Posterior cingulate gyrus (tissue), 11 donors: ENCODE measurements at regions not wholly inside any gene's neighbourhood (a gene's known extent, or its start where the extent isn't known, plus 50 kb on each side); places are given as distances from the start of the nearest gene placed in this dataset.
A peak's percentile ranks its signal among the peaks of the same experiment; 100 is the strongest.

Source experiments
- DNase-seq, 10 donors: peaks; one replicate each; pipeline versions ENCODE4 v3.0.0 to v3.0.0-alpha.2; 2020 to 2021; ENCODE audit warnings: mixed read lengths in 3 of 10
- intact Hi-C: fragments of 100-400 bp; cut with DNase I; formaldehyde crosslinking; loops from one replicate; pipeline ENCODE4 v1.15.1; 2023

DNA sequence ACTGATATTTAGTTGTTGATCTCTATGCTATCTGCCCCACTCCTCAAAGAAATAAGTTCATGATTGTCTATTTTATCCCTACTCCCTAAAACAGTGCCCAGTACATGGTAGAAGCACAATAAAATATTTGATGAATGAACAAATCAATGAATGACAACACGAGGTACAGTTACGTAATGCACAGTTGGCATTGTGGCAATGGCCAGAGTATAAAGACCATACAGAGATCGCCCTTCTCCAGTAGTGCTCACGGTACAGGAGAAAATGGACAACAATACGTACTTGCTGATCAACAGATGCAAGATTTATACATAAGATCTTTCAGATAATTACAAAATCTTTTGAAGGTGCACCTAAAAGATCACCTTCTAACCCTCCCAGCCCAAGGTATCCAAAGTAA, 225.4 kb downstream of the KLF12 start:
- intact Hi-C loops, result no loop called here
- no peak for DNase-seq

DNA sequence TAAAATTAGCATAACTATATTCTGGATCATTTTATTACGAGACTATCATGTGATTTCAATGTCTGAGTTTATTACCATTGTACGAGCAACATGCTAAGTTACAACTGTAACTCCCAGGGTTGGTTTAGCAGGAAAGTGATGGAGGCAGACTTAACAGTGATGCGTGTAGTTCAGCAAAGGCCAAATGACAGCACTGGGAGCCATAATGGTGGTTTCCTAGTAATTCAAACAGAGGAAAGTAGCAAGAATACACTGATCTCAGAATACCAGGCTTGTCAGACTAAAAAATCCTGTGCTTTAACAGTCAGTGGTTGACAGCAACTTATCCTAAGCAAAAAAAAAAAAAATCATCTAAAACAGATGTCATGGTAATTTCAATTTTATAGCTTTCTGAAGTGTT, 229.6 kb downstream of the KLF12 start:
- intact Hi-C loops, result no loop called here
- no peak for DNase-seq

DNA sequence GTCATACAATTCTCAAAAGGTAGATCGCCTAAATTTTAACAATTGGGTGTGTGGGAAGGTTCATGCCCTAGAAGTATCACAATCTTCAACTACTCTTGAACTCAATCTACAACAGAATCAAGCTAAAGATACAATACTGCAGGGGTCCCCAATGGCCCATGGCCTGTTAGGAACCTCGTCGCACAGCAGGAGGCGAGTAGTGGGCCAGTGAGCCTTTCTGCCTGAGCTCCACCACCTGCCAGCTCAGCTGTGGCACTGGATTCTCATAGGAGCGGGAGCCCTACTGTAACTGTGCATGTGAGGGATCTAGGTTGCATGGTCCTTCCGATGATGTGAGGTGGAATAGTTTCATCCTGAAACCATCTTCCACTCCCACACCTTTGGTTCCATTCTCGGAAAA, 230.6 kb downstream of the KLF12 start:
- no peak for DNase-seq
- intact Hi-C loops, result no loop called here

DNA sequence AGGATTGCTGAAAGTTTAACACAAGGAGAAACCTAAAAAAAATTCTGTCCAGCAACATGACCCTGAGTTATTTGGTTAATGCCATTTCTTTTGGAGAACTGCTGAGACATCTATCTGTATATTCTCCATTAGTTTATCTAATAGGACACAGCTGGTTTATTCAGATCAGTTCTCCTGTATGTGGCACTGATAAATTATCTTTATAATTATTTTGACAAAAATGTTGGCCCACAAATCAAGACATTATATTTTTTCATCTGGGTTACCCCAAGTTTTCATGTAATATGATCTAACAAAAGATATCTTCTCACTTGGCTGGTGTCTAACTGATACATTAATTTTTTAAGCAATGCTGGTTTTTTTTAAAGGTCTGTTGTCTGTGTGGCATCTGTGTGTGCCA, 231.4 kb downstream of the KLF12 start:
- intact Hi-C loops, result no loop called here
- no peak for DNase-seq

DNA sequence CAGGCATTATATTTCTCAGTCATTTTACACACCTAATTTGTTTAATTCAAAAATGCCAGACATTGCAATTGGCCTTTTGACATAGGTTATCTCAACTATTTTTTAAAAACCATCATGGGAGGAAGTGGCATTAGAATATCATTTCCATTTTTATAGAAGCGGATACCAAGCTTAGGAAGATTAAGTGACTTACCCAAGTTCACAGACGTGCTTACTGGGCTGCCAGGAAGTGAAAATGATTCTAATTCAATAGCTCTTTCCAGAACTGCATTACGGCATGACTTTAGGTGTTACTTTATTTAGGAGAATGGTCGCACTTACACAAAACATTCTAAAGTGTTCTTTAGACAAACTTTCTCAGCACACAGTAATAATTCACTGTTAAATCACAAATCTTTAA, 231.9 kb downstream of the KLF12 start:
- intact Hi-C loops, result no loop called here

DNA sequence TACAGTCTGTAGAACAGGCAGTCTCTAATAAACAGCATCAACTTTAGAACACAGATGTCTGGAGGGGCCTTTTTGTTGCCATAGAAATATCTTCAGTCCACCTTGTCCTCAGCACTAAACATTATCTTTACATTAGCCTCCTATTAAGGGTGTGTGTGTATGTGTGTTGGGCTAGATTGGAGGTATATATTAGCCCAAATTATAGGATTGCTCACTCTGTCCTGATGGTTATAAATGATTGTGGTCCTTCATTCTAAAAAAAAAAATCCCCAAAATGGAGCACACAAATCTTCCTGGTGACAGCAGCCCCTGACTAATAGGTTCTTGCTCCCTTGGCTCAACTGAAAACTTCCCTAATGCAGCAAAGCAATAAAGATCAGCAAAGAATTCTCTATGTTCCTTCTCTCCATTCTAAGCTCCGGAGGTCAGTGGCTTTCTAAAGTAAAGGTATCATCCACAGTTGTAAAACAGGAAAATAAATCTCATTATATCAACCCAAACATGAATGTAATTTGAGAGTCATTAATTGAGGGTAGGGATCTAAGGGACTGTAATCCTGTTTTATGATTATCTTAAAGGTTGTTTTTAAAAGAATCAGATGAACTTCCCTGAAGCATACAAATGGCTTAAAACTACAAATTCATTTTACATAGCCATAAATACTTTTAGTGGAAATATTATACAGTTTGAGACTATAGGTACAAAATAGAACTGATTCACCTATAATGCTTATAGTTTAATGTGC, 232.7 kb downstream of the KLF12 start:
- intact Hi-C loops, result no loop called here
- DNase-seq, result no peak

More for the DNA sequence above, 231.9 kb downstream of the KLF12 start:
- DNase-seq, result no peak

DNA sequence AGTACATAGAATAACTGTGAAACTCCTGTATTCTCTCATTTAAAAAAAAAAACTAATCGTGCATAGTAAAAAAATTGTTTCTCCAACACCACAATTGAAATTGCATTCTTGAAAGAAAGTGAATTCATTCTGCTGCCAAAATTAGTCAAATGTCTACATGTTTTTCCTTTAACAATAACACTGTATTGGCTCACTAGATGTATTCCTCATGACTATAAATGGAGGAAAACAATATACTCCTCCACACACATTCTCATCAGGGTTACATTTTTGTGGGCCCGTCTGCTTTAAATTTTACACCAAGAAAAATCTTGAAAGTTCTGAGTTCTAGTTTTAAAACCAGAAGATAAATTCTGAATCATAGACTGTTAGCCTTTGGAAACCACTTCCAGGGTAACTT, 233.6 kb downstream of the KLF12 start:
- no peak for DNase-seq
- intact Hi-C loops, result no loop called here

DNA sequence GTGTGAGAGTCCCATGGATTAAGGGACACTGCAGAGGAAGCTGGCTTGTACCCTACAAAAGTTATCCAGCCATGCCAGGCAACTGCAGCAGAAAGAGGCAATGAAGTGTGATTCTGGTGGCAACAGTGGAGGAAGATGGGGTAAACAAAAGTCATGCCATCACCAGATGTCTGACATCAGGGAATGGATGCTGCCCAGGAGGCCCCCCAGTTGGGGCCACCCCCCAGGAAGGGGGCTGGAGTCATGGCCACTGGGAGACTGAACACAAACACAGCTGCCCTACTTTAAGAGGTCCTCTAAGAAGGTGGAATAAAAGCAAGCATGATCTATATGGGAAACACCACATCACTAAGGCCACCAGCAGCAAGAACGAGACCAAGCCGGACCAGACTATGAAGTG, 235.3 kb downstream of the KLF12 start:
- intact Hi-C loops, result no loop called here

DNA sequence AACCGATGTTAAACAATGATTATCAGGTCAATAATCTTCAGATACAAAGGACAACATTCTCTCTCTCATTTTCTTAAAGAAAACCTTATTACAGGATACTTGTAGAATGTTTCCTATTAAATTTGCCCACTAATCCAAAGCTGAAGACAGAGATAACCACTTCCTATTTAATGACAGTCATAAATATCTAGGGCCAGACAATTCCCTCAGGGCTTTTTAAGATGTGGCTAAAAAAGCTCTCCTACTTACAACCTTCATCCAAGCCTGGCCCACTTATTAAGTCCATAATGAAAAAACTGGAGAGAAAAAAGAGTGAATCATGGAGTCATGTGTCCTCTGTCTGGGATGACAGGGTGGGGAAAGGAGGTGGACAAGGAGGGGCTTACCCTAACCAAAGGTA, 235.9 kb downstream of the KLF12 start:
- intact Hi-C loops, result no loop called here
- DNase-seq, result no peak

More for the DNA sequence above, 235.3 kb downstream of the KLF12 start:
- peak in 1 of 10 donors; percentile 57 for DNase-seq

DNA sequence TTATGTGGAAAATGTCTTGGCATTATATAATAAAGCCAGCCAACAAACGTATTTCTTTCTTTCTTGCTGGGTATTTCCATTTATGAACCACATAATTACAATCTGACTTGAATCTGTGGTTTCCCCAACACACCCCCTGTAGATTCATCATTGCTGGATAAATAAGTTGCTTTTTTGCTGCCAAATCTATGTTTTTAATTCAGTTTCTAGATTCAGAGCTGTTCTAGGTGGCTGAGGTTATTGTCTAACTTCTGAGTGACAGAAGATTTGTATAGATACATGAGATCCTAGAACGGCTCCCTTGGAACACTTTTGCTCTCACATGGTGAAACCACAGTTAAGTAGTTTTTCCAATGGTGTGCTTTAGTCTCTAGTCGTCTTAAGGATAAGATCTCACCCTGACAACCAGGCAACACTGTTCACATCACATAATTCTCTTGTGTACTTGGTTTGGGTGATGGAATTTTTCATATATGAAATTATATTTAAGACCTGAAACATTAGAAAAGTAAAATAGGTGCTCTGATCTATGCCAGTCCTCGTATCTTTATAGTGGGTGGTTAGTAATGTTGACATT, 239.1 kb downstream of the KLF12 start:
- intact Hi-C loops, result no loop called here
- DNase-seq, result no peak

DNA sequence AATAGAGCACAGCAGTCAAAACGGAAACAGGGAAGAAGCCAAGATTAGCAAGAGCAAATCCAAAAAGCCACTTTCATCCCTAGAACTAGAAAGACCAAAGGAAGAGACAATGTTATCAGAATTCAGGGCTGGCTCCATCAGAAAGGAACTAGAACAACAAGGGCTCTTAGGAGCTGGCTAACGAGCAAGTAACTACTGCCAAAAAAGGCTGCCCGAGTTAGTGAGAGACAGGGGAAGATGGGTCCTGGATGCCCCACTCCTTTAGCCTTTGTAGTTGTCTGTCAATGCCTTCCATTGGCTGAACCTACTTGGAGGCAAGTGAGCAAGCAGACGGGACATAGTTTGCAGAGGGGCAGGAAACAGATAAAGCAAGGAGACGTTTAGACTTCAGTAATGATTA, 240.4 kb downstream of the KLF12 start:
- no peak for DNase-seq
- intact Hi-C loops, result no loop called here

DNA sequence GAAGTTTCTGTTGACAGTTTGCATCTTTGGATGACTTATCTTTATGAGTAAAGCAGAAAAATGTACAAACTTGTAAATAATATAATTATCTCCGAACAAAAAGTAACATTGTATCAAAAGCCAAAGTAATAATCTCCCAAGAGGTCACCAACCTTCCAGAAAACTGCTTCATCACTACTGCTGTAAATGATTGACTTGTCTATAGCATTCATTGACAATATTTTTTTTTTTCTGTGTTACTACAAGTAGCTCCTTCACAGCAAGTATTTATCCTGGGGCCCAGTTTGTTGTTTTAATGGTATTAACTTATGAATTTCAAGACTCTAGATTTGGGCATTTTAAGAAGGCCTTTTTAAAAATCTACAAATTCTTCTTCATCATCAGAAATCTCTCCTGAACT, 242.4 kb downstream of the KLF12 start:
- intact Hi-C loops, result no loop called here
- no peak for DNase-seq

DNA sequence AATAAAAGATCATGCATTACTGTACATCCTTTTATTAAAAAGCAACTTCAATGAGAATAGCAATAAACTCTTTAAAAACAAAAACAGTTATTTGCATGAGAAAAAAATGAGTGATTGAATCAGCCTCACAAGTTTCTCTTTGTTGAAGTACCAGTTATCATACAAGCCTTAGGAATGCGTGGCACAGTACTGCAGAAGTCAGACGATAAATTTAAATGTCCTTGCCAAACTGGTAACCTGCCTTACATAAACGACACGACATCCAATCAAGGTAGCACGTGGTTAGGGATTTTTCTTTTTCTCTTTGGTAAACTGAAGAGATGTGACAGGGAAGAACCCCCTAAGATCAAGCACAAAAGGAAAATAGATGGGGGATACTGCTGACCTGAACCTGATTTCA, 251.0 kb downstream of the KLF12 start:
- intact Hi-C loops, result no loop called here
- DNase-seq, result no peak

DNA sequence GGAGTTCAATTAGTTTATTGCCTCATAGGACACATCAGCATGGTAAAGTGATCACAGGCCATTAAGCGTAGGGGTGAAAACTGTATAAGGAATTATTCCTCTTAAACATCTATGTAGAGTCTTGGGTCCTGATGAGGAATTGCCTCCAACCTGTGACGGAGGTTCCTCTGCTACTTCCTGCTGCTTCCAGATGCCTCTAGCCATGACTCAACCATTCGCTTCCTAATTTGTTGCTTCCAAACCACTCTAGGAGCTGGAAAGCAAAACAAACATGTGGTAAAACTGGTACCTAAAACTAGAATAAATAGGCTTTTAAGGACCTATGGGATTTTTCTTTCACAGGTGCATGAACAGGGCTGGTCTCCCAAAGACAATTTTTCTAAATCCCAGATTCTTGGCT, 253.8 kb downstream of the KLF12 start:
- DNase-seq, result no peak
- intact Hi-C loops, result no loop called here

DNA sequence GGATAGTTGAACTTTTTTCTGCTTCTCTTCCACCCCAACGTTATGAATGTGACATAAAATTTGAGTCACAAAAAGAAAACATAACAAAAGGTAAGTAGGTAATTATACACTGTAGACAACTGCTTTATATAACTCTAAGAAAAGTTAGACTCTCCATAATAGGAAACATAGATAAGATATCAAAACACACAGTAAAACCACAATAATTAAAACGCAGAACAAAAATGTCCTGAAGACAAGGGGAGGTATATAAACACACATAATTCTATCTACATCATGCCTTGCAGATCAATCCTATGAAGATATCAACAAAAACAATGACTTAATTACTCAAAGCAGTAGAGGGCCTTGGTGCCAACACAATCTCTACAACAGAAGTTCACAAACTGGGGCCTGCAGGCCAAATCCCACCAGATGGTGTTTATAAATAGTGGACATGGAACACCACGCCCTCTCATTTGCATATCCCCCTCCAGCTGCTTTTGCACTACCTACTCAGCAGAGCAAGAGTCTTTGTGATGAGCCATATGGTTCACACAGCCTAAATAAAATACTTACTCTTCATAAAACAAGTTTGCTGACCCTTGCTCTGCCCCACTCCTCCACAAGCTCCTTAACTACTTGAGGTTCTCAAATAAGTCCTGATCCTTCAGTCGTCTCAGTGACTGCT, 254.7 kb downstream of the KLF12 start:
- intact Hi-C loops, result no loop called here
- DNase-seq, result peak in 1 of 10 donors; percentile 34

DNA sequence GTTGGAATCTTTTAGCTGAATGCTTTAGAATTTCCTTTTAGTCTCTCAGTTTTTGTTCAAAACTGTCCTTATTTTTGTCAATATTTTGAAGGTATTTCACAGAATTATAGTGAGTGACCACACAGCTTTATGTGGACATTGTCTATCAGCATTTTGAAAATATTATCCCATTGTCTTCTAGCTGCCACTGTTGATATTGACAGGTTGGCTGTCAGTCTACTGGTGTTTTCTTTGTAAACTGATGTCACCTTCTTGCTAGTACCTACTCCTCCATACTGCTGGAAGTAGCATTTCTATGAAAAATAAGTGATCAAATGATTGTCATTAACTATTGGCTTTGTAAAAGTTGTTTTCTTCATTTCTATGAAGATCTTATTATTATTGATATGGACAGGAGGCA, 256.8 kb downstream of the KLF12 start:
- no peak for DNase-seq
- intact Hi-C loops, result no loop called here

DNA sequence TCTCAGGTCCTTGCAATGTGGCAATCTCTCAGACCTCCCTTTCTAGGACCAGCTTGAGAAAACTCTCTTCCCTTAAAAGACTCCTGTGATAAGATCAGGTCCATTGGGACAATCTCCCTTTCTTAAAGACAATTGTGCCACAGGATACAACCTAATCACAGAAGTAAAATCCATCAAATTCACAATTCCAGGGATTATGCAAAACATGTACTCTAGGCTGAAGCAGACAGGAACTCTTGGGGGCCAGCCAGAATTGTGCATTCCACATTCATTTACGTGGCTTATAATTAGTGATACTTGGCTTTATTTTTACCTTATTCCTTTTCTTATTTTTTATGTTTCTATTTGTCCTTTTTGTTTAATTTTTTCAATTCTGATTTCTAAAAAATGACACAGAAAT, 257.9 kb downstream of the KLF12 start:
- DNase-seq, result no peak
- intact Hi-C loops, result no loop called here

DNA sequence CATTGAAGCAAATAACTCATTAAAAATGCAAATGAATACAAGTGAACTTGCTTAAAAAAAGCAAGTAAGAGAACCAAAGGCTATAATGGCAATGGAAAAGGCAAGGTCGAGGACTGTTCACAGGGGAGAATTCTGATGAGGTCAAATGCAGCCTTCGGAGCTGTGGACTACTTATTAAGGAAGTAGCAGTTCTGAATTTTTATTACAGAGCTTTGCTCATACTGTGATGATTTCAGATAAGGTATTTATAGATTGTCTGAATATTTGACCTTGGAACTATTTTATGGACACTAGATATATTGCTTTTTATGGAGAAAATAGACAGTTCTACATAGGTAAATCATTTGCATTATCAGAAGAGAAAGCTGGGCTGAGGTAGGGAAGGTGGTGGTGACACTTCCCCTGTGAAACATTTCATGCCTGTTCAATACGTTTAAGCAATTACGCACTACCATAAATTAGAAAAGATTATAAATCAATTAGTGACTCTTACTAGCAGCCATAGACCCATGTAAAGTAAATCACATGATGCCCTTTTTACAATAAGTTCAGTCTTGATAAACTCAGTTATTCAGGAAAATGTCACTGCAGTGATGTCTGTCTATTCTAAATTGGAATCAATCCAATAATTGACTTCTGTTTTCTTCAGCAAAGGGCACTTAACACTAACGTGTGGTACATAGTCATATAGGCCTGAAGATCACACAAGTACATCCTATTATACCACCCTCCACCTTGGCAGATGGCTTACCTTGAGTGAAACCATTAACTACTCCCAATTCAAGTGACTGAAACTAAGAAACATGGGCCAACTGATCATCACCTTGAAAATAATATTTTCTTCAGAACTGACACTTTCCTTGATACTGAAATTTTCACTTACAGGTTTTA, 260.0 kb downstream of the KLF12 start:
- intact Hi-C loops, result no loop called here
- no peak for DNase-seq

DNA sequence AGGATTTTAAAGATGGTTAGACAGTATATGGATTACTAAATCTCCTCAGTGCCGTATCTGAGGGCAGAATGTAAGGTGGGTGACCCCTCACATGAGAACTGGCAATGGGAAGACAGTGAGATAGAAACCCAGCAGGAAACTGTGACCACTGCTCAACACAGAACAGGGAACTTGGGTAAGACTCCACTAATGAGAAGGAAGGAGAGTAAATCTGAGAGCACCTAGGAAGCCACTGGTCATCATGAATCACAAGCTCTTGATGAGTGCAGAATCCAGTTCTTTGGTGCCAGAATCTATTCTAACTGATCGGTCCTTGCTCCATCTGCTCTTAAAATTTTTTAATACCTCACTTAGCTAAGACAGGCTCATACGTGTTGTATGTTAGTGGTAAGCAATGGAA, 261.8 kb downstream of the KLF12 start:
- DNase-seq, result no peak
- intact Hi-C loops, result no loop called here

DNA sequence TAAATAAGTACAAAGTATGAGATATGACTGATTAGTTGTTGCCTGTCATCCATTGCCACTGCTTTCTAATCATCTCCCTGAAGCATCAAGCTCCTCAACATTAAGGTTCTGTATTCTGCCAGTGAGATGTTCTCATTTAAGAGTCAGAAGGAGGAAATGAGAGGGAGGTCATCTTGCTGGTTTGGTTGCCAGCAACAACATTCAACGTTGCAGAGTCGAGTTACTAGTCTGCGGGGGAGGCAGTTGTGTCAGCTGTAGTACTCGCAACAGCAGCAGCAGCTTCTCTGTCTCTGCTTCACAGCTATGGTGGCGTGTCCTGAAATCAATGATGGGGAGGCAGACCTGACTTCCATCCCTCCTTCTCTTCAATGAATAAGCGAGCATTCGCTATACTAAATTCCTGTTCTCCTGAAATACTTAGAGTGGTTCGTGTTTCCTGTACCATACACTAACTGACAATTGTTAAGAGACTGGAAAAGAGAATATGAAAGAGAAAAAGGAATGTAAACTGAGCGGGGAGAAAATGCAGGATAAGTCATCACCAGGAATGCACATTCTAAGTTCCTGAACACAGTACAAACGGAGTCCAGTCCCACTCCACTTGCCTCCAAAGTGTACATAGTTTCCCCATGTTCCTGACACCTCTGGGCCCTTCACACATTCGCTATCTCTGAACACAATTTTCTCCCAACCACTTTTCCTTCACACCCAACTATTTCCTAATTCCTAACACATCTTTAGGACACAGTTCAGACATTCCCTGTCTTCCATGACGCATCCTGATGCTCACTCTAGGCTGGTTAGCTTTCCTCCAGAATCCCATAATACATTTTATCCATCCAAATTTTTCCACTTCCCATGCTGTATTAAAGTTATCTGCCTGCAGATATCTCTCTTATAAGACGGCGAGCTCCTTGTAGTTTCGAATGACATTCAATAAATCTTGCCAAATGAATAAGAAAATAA, 263.0 kb downstream of the KLF12 start:
- no peak for DNase-seq
- intact Hi-C loops, result no loop called here
